Adrenal gland (tissue), 5 donors: ENCODE measurements at regions not wholly inside any gene's neighbourhood (a gene's known extent, or its start where the extent isn't known, plus 50 kb on each side); places are given as distances from the start of the nearest gene placed in this dataset.

Experiments
- POLR2A ChIP-seq, 2 donors: fragments of 450-650 bp; IDR thresholded peaks; one replicate each; pipeline ENCODE4 v1.6.1; 2017; ENCODE audit warnings: antibody characterized with exemption in 2 of 2, mild to moderate bottlenecking in 2 of 2, moderate library complexity in 1 of 2
- TF ChIP-seq, protein P1 (sequence below), 6 experiments: fragments of 450-650 bp in 4 of 6; fragments of 200-600 bp in 2 of 6; sonication (generic) in 1 of 6; IDR thresholded peaks; 1 replicate in 5 of 6; 2 replicates in 1 of 6; pipeline versions ENCODE4 v1.5.1 to v1.8.0; 2016 to 2021; ENCODE audit warnings: antibody characterized with exemption in 6 of 6, mild to moderate bottlenecking in 2 of 6, moderate library complexity in 1 of 6
- donor health status: DM: no; HTN: no; CAD: no.

DNA sequence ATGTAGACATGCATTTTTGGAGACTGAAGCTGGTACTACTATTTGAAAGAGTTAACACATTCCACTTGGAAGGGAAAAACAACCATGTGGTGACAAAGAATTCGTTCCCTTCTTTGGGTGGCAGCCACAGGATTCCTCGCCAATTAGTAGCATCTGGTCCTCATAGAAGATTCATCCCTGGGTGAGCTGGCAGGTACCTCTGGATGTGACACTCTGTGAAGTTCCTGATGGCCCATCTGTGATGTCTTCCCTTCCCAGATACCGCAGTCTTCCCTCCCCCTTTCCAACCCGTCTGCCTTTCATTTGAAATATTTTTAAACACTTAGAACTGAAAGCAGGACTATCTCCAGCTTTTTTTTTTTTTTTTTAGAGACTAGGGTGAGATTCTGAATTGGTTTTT, 569.5 kb downstream of the TYW1 start:
- TF ChIP-seq, protein P1, sequence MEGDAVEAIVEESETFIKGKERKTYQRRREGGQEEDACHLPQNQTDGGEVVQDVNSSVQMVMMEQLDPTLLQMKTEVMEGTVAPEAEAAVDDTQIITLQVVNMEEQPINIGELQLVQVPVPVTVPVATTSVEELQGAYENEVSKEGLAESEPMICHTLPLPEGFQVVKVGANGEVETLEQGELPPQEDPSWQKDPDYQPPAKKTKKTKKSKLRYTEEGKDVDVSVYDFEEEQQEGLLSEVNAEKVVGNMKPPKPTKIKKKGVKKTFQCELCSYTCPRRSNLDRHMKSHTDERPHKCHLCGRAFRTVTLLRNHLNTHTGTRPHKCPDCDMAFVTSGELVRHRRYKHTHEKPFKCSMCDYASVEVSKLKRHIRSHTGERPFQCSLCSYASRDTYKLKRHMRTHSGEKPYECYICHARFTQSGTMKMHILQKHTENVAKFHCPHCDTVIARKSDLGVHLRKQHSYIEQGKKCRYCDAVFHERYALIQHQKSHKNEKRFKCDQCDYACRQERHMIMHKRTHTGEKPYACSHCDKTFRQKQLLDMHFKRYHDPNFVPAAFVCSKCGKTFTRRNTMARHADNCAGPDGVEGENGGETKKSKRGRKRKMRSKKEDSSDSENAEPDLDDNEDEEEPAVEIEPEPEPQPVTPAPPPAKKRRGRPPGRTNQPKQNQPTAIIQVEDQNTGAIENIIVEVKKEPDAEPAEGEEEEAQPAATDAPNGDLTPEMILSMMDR (IDR thresholded peaks at IDR 0.05), result no peak
- TF ChIP-seq POLR2A (IDR thresholded peaks at IDR 0.05), result no peak
